ENCODE measurements at regions not wholly inside any gene's neighbourhood (a gene's known extent, or its start where the extent isn't known, plus 50 kb on each side); places are given as distances from the start of the nearest gene placed in this dataset.

GRCh38 chr12:25714198-25714984 is 161.3 kb upstream of the LMNTD1 start:
- DNase-seq: no peak

DNA sequence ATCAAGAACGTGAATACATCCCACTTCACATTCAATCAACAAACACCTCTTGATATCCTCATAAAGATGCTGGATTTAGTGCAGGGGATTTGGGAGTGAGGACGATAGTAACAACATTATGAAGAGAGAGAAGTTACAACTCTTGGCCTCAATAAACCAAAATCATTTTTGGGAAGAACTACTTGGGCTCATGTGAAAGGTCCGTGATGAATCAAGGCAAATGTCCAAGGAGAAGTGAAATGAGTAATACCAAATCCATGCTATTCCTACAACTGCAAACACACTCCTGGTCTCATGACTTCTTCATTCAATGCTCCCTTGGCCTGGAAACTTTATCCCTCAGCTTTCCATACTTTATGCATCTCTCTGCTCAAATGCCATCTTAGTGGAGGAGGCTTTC is 162.0 kb upstream of the LMNTD1 start:
- DNase-seq: no peak

- no peak for DNase-seq
Measured at GRCh38 chr12:25716842-25717241, 163.8 kb upstream of the LMNTD1 start.

GRCh38 chr12:25717552-25717951 is 164.5 kb upstream of the LMNTD1 start:
- DNase-seq: no peak

GRCh38 chr12:25718081-25718731 is 165.1 kb upstream of the LMNTD1 start:
- no peak for DNase-seq

- DNase-seq: no peak
Measured at GRCh38 chr12:25719505-25719904, 166.4 kb upstream of the LMNTD1 start.

DNA sequence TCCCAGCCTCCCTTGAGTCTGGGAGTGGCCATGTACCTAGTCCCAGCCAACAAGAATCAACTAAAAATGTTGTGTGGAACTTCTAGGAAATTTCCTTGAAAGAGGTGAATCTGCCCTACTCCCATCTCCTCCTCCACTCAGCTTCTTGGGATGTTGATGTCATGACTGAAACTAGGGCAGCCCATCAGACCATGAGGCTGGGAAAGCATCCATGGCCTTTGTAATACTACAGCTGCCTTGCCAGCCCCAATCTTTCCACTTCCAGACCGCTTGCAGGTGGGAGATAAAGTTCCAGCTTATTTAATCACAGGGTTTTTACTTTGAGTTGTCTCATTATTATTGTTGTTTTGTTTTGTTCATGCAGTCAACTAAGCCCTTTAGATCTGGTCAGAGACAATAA is 170.3 kb upstream of the LMNTD1 start:
- no peak for DNase-seq

GRCh38 chr12:25723921-25724491 is 170.9 kb upstream of the LMNTD1 start:
- no peak for DNase-seq

GRCh38 chr12:25725470-25725869 is 172.4 kb upstream of the LMNTD1 start:
- no peak for DNase-seq

DNA sequence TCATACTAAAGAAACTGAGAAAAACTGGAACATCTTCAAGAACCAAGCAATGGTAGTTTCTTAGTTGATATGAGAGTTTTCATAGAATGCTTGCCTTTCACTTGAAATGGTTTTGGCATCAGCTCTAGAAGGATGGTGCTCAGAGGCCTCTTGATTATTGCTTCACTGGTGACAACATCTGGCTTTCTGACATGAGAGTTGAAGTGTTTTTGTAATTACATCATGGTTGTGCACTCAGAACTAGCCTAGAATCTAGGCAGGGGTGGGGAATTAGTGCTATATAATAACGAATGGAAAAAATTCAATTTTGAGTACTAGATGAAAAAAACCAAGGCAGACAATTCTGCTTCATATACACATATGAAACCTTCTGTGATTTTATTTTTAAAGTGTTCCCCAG is 172.8 kb upstream of the LMNTD1 start:
- no peak for DNase-seq

DNA sequence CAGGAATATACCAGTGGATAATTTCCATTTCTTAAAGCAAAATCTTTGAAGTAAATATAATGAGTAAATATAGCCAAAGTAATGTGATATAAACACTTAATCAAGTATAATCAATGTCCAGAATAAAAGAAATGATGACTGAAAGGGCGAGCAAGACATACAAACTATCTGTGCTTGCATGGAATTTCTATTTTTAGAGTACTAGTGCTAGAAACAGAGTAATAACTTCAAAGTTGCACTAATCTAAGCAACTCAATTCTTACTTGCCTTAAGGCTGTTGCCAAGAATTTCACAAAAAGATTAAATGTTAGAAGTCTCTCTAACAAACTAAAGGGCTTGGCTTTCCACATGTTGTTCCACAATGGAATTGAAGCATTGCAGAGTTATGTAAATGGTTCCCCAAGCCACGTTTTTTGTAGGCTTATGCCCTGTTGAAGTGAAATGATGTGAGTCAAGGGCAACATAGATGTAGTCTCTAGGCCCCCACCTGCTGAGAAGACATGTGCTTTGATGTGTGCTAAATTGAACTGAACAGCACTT is 175.0 kb upstream of the LMNTD1 start:
- DNase-seq: no peak

DNA sequence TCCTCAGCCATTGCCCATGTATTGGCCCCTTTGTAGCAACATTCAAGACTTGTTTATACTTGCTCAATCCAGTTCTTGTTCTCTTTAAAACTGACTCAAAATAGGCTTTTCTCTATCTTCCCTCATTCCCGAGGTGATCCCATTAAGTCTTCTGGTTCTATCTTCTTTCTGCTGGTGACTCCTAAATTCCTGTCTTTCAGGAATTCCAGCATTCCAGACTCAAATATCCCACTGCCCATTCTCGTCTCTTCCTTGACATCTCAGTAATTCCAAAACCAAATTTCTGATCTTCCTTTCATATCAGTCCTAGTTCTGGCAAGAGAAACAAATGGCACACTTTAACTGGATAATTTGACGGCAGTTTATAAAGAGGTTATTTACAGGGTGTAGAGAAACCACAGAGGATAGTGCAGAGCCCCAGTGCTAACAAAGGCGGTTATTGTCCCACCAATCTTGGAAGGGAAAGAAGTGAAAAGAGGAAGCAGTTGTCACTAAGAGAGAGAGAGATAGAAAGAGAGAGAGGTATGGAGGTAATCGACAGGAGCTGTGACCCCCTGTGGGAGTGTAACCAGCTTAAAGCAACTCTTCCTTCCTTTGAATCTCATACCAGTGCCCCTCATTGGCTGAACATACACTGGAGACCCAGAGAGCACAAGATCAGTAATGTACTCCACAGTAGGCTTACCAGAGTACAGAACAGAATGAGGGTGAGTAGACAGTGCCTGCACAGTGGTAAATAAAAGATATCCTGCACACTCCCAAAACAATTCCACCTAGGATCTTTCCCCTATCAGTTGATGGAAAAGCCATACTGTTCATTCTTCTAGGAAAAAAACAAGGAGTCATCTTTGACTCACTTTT is 177.6 kb upstream of the LMNTD1 start:
- DNase-seq: no peak

- no peak for DNase-seq
Measured at GRCh38 chr12:25733541-25733940, 180.5 kb upstream of the LMNTD1 start.

DNA sequence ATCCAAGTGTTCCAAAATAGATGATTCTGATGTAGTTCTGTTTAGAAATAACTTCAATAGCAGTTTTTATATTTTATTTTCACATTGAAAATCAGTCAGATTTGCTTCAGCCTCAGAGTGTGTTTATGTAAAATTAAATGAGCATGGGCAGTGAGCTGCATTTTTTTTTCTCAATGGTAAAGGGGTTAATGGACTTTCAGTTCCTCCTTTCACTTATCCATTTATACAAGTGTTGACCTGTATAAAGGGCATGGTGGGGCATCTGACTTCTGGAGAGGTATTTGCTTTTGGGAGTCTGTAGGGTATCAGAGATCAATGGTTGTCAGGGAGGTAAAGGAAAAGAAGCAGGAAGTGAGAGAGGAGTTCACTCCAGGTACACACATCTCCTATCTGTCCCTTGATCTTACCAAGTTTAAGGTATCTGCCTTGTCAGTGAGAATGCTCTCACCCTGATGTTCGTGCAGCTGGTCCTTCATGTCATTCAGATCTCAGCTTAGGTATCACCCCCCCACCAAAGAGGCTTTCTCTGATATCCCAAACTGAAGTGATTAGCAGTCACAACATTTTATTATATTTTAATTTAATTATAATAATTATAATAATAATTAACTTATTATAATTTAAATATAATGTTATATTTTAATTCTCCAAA is 181.6 kb upstream of the LMNTD1 start:
- DNase-seq: no peak

DNA sequence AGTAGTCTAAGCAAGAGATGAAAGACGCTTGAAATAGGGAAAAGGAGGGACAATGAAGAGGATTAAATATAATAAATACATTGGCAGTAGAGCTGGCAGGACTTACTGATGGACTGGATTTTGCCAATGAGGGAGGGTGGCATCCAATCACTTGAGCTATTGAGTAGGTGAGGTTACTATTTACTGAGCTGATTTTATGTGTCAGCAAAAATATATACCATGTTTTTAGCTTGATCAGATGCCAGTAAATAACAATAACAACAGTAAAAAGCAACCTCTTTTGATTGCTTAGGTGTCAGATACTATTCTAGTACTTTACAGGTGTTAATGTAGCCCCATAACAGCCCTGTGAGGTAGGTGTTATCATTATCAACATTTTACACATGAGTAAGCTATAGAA is 187.5 kb upstream of the LMNTD1 start:
- no peak for DNase-seq

DNA sequence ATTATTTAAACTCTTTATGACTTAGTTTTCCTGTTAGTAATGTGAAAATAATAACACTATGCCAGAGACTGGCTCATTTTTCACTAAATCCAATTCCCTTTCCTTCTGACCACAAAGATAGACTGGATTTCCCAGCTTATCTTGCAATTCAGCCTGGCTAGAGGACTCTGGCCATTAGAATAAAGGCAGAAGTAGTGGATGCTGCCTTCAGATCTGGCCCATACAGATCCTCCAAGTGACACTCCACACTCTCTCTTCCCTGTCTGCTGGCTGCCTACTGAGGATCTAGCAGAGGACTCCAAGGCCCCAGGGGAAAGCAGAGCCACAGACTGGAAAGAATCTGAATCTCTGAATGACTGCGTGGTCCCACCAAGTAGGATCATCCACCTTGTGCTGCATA is 188.8 kb upstream of the LMNTD1 start:
- no peak for DNase-seq

DNA sequence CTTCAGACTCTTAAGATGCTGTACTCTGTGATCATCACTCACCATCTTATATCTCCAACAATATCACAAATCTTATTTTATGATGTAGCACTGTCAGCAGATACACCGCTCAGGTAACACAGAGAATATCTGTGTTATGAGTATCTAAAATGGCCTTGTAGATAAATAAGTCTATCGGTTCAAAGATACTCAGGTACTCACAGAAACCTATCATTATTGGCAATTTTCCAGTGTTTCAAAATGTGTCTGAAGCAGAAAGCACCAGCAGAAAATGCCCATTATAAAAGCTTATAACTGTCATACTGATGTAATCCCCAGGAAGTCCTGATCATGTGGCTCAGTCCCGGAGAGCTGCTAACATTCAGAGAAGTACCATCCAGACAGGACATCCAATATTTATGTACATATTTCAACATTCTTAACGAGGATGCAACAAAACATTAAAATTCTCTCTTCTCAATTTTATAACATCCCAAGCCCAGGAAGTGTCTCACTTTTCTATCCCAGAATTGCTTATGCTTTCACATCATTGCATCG is 190.7 kb upstream of the LMNTD1 start:
- no peak for DNase-seq

DNA sequence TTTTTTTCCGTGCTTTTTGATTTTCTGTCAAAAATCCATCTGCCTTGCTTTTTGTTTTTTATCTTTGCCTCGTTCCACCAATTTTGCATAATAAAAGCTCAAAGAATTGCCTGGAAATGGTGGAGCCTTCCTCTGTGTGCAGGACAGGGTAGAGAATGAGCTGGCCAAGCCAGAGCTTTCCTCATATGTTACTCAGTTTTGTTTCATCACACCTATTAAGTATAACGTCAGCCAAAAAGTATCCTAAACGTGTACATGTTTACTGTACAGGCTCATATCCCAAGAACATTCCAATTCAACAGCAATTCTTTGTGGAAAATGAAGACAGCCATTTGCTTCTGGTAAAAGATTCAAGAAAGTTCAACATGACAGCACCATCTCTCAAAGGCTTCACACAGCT is 191.2 kb upstream of the LMNTD1 start:
- DNase-seq: no peak

- DNase-seq: no peak
Measured at GRCh38 chr12:25745281-25745680, 192.2 kb upstream of the LMNTD1 start.

GRCh38 chr12:25746131-25746530 is 193.0 kb upstream of the LMNTD1 start:
- no peak for DNase-seq

- no peak for DNase-seq
Measured at GRCh38 chr12:25752710-25753309, 199.7 kb upstream of the LMNTD1 start.

Measured in left kidney (tissue), 1 donor.